ENCODE measurements at regions not wholly inside any gene's neighbourhood (a gene's known extent, or its start where the extent isn't known, plus 50 kb on each side); places are given as distances from the start of the nearest gene placed in this dataset.
A peak's percentile ranks its signal among the peaks of the same experiment; 100 is the strongest.

GRCh38 chr12:68478516-68479260, 132.0 kb upstream of the RAP1B start:
- intact Hi-C loops (cut with DNase I), result no loop called here

DNA sequence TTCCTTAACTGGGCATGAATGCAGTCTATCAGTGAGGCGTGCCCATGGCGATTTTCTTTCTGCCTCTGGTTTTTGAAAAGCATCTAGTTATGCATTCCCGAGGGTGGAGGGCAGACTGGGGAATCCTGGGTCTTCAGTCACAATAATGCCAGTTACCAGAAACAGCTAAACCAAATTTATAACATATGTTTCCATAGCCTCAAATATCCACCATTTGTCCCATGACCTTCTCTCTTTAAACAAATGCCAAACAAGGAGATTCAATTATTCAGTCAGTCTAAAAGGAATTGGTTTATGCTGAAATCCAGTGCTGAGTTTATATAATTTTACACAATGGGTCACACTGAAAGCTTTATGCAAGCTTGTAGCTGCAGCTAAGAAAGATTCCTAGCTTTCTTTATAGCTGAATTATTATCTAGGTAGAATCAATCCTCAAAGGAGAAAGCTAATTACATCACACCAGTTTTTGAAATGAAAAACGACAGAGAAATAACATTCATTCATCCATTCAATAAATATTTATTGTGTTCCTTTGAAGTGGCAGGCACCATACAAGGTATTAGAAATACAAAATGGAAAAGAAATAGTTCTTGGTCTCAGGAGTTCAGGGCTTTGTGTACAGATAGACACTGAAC, 131.3 kb upstream of the RAP1B start:
- no peaks in the 10 kb centered on the region for H3K27me3 ChIP-seq
- no peak for TF ChIP-seq POLR2AphosphoS5 (IDR thresholded peaks at IDR 0.05)
- no peak for TF ChIP-seq EP300 (IDR thresholded peaks at IDR 0.05)
- no peak for TF ChIP-seq POLR2A (IDR thresholded peaks at IDR 0.05)
- no peak for TF ChIP-seq CTCF (IDR thresholded peaks at IDR 0.05)
- H3K27ac ChIP-seq, result peak overlapping the region; percentile 69 to 86 (median 76)
- H3K9me3 ChIP-seq, result no peaks in the 10 kb centered on the region
- peaks cover 0 to 20% (median 17%) of the 10 kb centered on the region in 4 donors for H3K4me1 ChIP-seq
- DNase-seq, result no peak
- 73 to 79% methylated on average over 4 of the region's 4 CpGs for WGBS, 2 donors
- H3K36me3 ChIP-seq, result no peaks in the 10 kb centered on the region
- H3K4me3 ChIP-seq, result no peak overlapping the region
- intact Hi-C loops (cut with DNase I), result no loop called here

More at GRCh38 chr12:68478516-68479260, 132.0 kb upstream of the RAP1B start:
- H3K27ac ChIP-seq, result peak overlapping the region; percentile 69 to 86 (median 76)
- H3K36me3 ChIP-seq, result no peaks in the 10 kb centered on the region
- no peak for DNase-seq
- no peak for TF ChIP-seq POLR2A (IDR thresholded peaks at IDR 0.05)
- no peak for TF ChIP-seq POLR2AphosphoS5 (IDR thresholded peaks at IDR 0.05)
- no peak for TF ChIP-seq CTCF (IDR thresholded peaks at IDR 0.05)
- TF ChIP-seq EP300 (IDR thresholded peaks at IDR 0.05), result no peak
- H3K4me1 ChIP-seq, result peaks cover 0 to 20% (median 17%) of the 10 kb centered on the region in 4 donors
- no peaks in the 10 kb centered on the region for H3K9me3 ChIP-seq
- H3K4me3 ChIP-seq, result no peak overlapping the region
- H3K27me3 ChIP-seq, result no peaks in the 10 kb centered on the region
- WGBS, 2 donors, result 95 to 97% methylated on average over 1 of the region's 1 CpG

GRCh38 chr12:68479896-68480291, 130.8 kb upstream of the RAP1B start:
- DNase-seq, result no peak

DNA sequence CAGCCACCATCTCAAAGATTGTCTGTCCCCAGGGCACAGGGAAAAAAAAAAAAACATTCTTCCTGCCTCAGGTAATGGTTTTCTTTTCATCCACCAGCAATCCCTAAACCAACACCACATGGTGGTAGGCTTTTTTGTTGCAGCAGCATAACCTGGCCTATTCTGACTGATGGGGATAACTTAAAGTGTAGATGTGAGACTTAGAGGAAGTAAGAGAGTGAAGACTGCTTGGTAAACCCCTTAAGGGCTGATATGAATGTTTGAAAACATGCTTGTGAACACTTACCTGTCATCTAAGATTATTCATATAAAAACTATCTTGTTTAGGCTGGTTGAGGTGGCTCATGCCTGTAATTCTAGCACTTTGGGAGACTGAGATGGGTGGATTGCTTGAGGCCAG, 130.2 kb upstream of the RAP1B start:
- Histone ChIP-seq H3K36me3 (no peaks in the 10 kb centered on the region), H3K27ac (peak overlapping the region in 3 of 4 donors; percentile 73 to 86 (median 80)), H3K4me3 (no peak overlapping the region), H3K27me3 (no peaks in the 10 kb centered on the region), H3K9me3 (no peaks in the 10 kb centered on the region), H3K4me1 (peaks cover 0 to 20% (median 17%) of the 10 kb centered on the region in 4 donors)
- TF ChIP-seq EP300 (IDR thresholded peaks at IDR 0.05), result no peak
- no peak for TF ChIP-seq POLR2A (IDR thresholded peaks at IDR 0.05)
- TF ChIP-seq CTCF (IDR thresholded peaks at IDR 0.05), result no peak
- no peak for TF ChIP-seq POLR2AphosphoS5 (IDR thresholded peaks at IDR 0.05)
- no peak for DNase-seq
- intact Hi-C loops (cut with DNase I), result no loop called here

More at GRCh38 chr12:68479896-68480291, 130.8 kb upstream of the RAP1B start:
- intact Hi-C loops (cut with DNase I), result no loop called here
- Histone ChIP-seq H3K36me3 (no peaks in the 10 kb centered on the region), H3K4me3 (no peak overlapping the region), H3K4me1 (peaks cover 0 to 20% (median 17%) of the 10 kb centered on the region in 4 donors), H3K9me3 (no peaks in the 10 kb centered on the region), H3K27me3 (no peaks in the 10 kb centered on the region), H3K27ac (peak overlapping the region; percentile 69 to 86 (median 76))
- WGBS, 2 donors, result 64 to 73% methylated on average over 2 of the region's 2 CpGs
- TF ChIP-seq CTCF (IDR thresholded peaks at IDR 0.05) (no peak), POLR2AphosphoS5 (IDR thresholded peaks at IDR 0.05) (no peak), EP300 (IDR thresholded peaks at IDR 0.05) (no peak), POLR2A (IDR thresholded peaks at IDR 0.05) (no peak)
